H1 (cell line): ENCODE measurements at regions not wholly inside any gene's neighbourhood (a gene's known extent, or its start where the extent isn't known, plus 50 kb on each side); places are given as distances from the start of the nearest gene placed in this dataset.

ENCODE experiments used
- CTCF ChIA-PET: fragments of 300-600 bp; sonication (Branson Sonifier 250); formaldehyde crosslinking; loops from one replicate; lab custom pipeline; 2021; ENCODE audit not compliant: partially characterized antibody; lab: Charles Lee
- POLR2A ChIA-PET: fragments of 300-600 bp; sonication (Branson Sonifier 250); formaldehyde crosslinking; loops from one replicate; lab custom pipeline; 2021; ENCODE audit warnings: inconsistent platforms; ENCODE audit not compliant: partially characterized antibody; lab: Charles Lee
- DNase-seq, 2 experiments: peaks; one replicate each; pipeline versions ENCODE4 v3.0.0 to v3.0.0-alpha.2; 2010 to 2022; ENCODE audit warnings: low spot score in 2 of 2, low read depth in 1 of 2, mixed read lengths in 1 of 2
- FAIRE-seq: peaks from 2 replicates; lab custom pipeline; 2011; peaks lifted over from hg19 to GRCh38; lab: Jason Lieb, UNC
- H2AFZ ChIP-seq: 2 replicates; pipeline ENCODE4 v1.8.1; 2012; ENCODE audit warnings: low read length, inconsistent platforms
- H2AK5ac ChIP-seq: 2 replicates; pipeline ENCODE4 v1.6.1; 2013; ENCODE audit warnings: low read depth, low read length
- H2BK120ac ChIP-seq: replicated peaks from 2 replicates; pipeline ENCODE3; 2013; ENCODE audit warnings: low read depth, low read length, inconsistent platforms
- H2BK12ac ChIP-seq: 2 replicates; pipeline ENCODE4 v1.6.1; 2013; ENCODE audit warnings: low read depth, low read length
- H2BK15ac ChIP-seq: 2 replicates; pipeline ENCODE4 v1.6.1; 2013; ENCODE audit warnings: low read length
- H2BK20ac ChIP-seq: 2 replicates; pipeline ENCODE4 v1.6.1; 2013; ENCODE audit warnings: low read length
- H2BK5ac ChIP-seq: 2 replicates; pipeline ENCODE4 v1.6.1; 2013; ENCODE audit warnings: low read depth, low read length
- H3K14ac ChIP-seq: 2 replicates; pipeline ENCODE4 v1.6.1; 2013; ENCODE audit warnings: inconsistent platforms; ENCODE audit not compliant: insufficient read length
- H3K18ac ChIP-seq: 2 replicates; pipeline ENCODE4 v1.6.1; 2013; ENCODE audit warnings: low read length; ENCODE audit errors: extremely low read depth
- H3K23ac ChIP-seq: 2 replicates; pipeline ENCODE4 v1.6.1; 2013; ENCODE audit warnings: inconsistent platforms; ENCODE audit not compliant: insufficient read length
- H3K23me2 ChIP-seq: 2 replicates; pipeline ENCODE4 v1.6.1; 2013; ENCODE audit warnings: low read depth, low read length
- H3K27ac ChIP-seq: 2 replicates; pipeline ENCODE4 v1.6.1; 2011; ENCODE audit warnings: low read depth, low read length, inconsistent platforms
- H3K27me3 ChIP-seq, 4 experiments: replicated peaks in 1 of 4; 1 replicate in 1 of 4; 2 replicates in 3 of 4; pipeline versions ENCODE4 v1.6.1 to v1.8.1; 2011 to 2013; ENCODE audit warnings: low read length in 3 of 4, mild to moderate bottlenecking in 3 of 4, inconsistent platforms in 2 of 4, mixed read lengths in 2 of 4, moderate library complexity in 1 of 4; ENCODE audit not compliant: control insufficient read depth in 3 of 4, insufficient read depth in 3 of 4; ENCODE audit errors: extremely low read depth in 1 of 4
- H3K36me3 ChIP-seq, 4 experiments: 2 replicates each; pipeline versions ENCODE4 v1.6.1 to v1.8.1; 2011 to 2013; ENCODE audit warnings: mild to moderate bottlenecking in 4 of 4, low read length in 3 of 4, moderate library complexity in 2 of 4, control low read depth in 1 of 4, inconsistent platforms in 1 of 4; ENCODE audit not compliant: insufficient read depth in 4 of 4, control insufficient read depth in 2 of 4
- H3K4ac ChIP-seq: replicated peaks from 2 replicates; pipeline ENCODE3; 2013; ENCODE audit warnings: low read length, low read depth, mixed read lengths, inconsistent platforms; ENCODE audit not compliant: insufficient read length
- H3K4me1 ChIP-seq, 4 experiments: replicated peaks in 1 of 4; 1 replicate in 1 of 4; 2 replicates in 3 of 4; pipeline versions ENCODE4 v1.6.1 to v1.8.1; 2011 to 2013; ENCODE audit warnings: low read length in 3 of 4, inconsistent platforms in 2 of 4, mixed read lengths in 1 of 4; ENCODE audit not compliant: insufficient read depth in 4 of 4, control insufficient read depth in 3 of 4
- H3K4me2 ChIP-seq, 2 experiments: 2 replicates each; pipeline versions ENCODE4 v1.6.1 to v1.8.1; 2011 to 2013; ENCODE audit warnings: low read depth in 2 of 2, low read length in 2 of 2, control low read depth in 1 of 2, inconsistent platforms in 1 of 2, mild to moderate bottlenecking in 1 of 2; ENCODE audit not compliant: insufficient read depth in 1 of 2
- H3K4me3 ChIP-seq, 4 experiments: fragments of 200-600, 300-600 bp in 1 of 4; sonication (generic), shearing (Covaris generic), sonication (Bioruptor Twin) in 1 of 4; 2 replicates each; pipeline versions ENCODE4 v1.5.1 to v1.8.1; 2011 to 2016; ENCODE audit warnings: low read length in 4 of 4, low read depth in 3 of 4, control low read depth in 2 of 4, inconsistent platforms in 2 of 4, mild to moderate bottlenecking in 2 of 4, mixed read lengths in 1 of 4, moderate library complexity in 1 of 4; ENCODE audit not compliant: insufficient read depth in 2 of 4; ENCODE audit errors: extremely low read depth in 1 of 4
- H3K56ac ChIP-seq: replicated peaks from 2 replicates; pipeline ENCODE3; 2013; ENCODE audit warnings: low read depth, mild to moderate bottlenecking, mixed read lengths, low read length, inconsistent platforms; ENCODE audit not compliant: insufficient read length
- H3K79me1 ChIP-seq: 2 replicates; pipeline ENCODE4 v1.6.1; 2013; ENCODE audit warnings: low read depth, low read length, control low read depth
- H3K79me2 ChIP-seq, 2 experiments: 2 replicates each; pipeline versions ENCODE4 v1.6.1 to v1.8.1; 2012 to 2013; ENCODE audit warnings: low read length in 2 of 2, mild to moderate bottlenecking in 2 of 2, inconsistent platforms in 1 of 2; ENCODE audit not compliant: insufficient read depth in 2 of 2, control insufficient read depth in 1 of 2
- H3K9ac ChIP-seq, 4 experiments: replicated peaks in 1 of 4; 1 replicate in 1 of 4; 2 replicates in 3 of 4; pipeline versions ENCODE4 v1.6.1 to v1.8.1; 2011 to 2013; ENCODE audit warnings: low read depth in 3 of 4, low read length in 3 of 4, control low read depth in 2 of 4, mild to moderate bottlenecking in 2 of 4, moderate library complexity in 2 of 4, inconsistent platforms in 1 of 4; ENCODE audit errors: extremely low read depth in 1 of 4
- H3K9me3 ChIP-seq, 2 experiments: 2 replicates each; pipeline versions ENCODE4 v1.6.1 to v1.8.1; 2012 to 2013; ENCODE audit warnings: mild to moderate bottlenecking in 2 of 2, moderate library complexity in 2 of 2, control low read depth in 1 of 2, inconsistent platforms in 1 of 2, low read depth in 1 of 2, low read length in 1 of 2, mixed read lengths in 1 of 2; ENCODE audit not compliant: insufficient read depth in 2 of 2
- H4K20me1 ChIP-seq, 2 experiments: replicated peaks in 1 of 2; 2 replicates each; pipeline versions ENCODE3 to v1.8.1; 2011 to 2013; ENCODE audit warnings: inconsistent platforms in 2 of 2, low read length in 2 of 2, mild to moderate bottlenecking in 1 of 2; ENCODE audit not compliant: insufficient read depth in 2 of 2, control insufficient read depth in 1 of 2
- H4K5ac ChIP-seq: 2 replicates; pipeline ENCODE4 v1.6.1; 2013; ENCODE audit warnings: low read length, low read depth, mixed read lengths, inconsistent platforms; ENCODE audit not compliant: insufficient read length
- H4K8ac ChIP-seq: 2 replicates; pipeline ENCODE4 v1.8.0; 2013; ENCODE audit warnings: mild to moderate bottlenecking, moderate library complexity, low read length, inconsistent platforms; ENCODE audit not compliant: insufficient read depth; ENCODE audit errors: extremely low read depth
- H4K91ac ChIP-seq: replicated peaks from 2 replicates; pipeline ENCODE3; 2013; ENCODE audit warnings: low read length, mixed read lengths, inconsistent platforms; ENCODE audit not compliant: insufficient read length
- EZH2 ChIP-seq: fragments of 200-600 bp; sonication (generic); IDR thresholded peaks from 2 replicates; pipeline ENCODE4 v1.7.1; 2012; ENCODE audit warnings: low read depth, mild to moderate bottlenecking, moderate library complexity, low read length, inconsistent platforms; ENCODE audit not compliant: severe bottlenecking
- GABPA ChIP-seq: IDR thresholded peaks from 2 replicates; pipeline ENCODE4 v1.6.1; 2011; ENCODE audit warnings: mild to moderate bottlenecking, low read length, moderate library complexity, borderline replicate concordance; ENCODE audit not compliant: insufficient read depth
- SIX5 ChIP-seq: IDR thresholded peaks from 2 replicates; pipeline ENCODE4 v1.6.1; 2011; ENCODE audit warnings: mild to moderate bottlenecking, low read depth, low read length
- TF ChIP-seq, protein P1 (sequence below): IDR thresholded peaks from 2 replicates; pipeline ENCODE4 v1.6.1; 2012; ENCODE audit warnings: inconsistent platforms

DNA sequence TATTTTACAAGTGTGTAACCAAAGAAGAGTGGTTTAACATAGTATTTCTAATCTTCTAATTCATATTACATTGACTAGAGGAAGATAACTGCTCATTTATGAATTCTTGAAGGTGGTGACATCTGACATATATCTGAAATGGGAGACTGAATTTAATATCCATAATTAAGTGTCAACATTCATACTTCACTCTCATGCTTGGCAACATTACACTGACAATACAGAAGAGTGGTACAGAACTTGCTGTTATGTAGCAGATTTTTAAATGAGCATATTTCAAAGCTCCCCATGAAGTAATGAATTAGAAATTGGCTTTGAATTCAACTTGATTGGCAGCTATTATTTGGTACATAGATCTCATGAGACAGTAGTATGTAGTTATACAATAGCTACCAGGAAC lies 125.8 kb upstream of the POT1 start:
- no peaks in the 10 kb centered on the region for H4K20me1 ChIP-seq
- H2BK20ac ChIP-seq = no peak overlapping the region
- H2BK5ac ChIP-seq = no peak overlapping the region
- H2AFZ ChIP-seq = no peak overlapping the region
- H4K91ac ChIP-seq = no peak overlapping the region
- no peak overlapping the region for H3K14ac ChIP-seq
- H3K18ac ChIP-seq = no peak overlapping the region
- H3K4ac ChIP-seq = no peak overlapping the region
- TF ChIP-seq SIX5 = no peak
- no peak for TF ChIP-seq EZH2
- TF ChIP-seq, protein P1, sequence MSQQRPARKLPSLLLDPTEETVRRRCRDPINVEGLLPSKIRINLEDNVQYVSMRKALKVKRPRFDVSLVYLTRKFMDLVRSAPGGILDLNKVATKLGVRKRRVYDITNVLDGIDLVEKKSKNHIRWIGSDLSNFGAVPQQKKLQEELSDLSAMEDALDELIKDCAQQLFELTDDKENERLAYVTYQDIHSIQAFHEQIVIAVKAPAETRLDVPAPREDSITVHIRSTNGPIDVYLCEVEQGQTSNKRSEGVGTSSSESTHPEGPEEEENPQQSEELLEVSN = no peak
- TF ChIP-seq GABPA = no peak
- TF ChIP-seq, all 59 proteins: peak for 0
- Histone ChIP-seq H2AK5ac (no peak overlapping the region), H3K79me1 (no peaks in the 10 kb centered on the region), H3K4me1 (no peaks in the 10 kb centered on the region), H2BK15ac (no peak overlapping the region), H2BK120ac (no peak overlapping the region), H3K9me3 (no peaks in the 10 kb centered on the region), H3K23me2 (no peaks in the 10 kb centered on the region; the same call in 1 of the 2 replicates), H3K4me3 (no peak overlapping the region), H3K79me2 (no peaks in the 10 kb centered on the region), H3K56ac (no peak overlapping the region), H3K4me2 (no peak overlapping the region), H3K27me3 (no peaks in the 10 kb centered on the region), H3K9ac (no peak overlapping the region), H4K5ac (no peak overlapping the region), H3K27ac (no peak overlapping the region), H4K8ac (no peak overlapping the region), H3K36me3 (no peaks in the 10 kb centered on the region), H2BK12ac (no peak overlapping the region), H3K23ac (no peak overlapping the region)
- FAIRE-seq = no peak
- ChIA-PET POLR2A (no interaction called here), CTCF (interaction anchor here (1.4 kb wide), 1 partner anchor 90 kb away, joined by 3 read pairs; no protein-coding TSS in a partner anchor)
- no peak for DNase-seq
